Endothelial cell (in vitro differentiated cells): ENCODE measurements at regions not wholly inside any gene's neighbourhood (a gene's known extent, or its start where the extent isn't known, plus 50 kb on each side); places are given as distances from the start of the nearest gene placed in this dataset.
"Not testable (repeated sequence)": the region's sequence is repeated elsewhere in the genome, so short reads cannot be mapped to it uniquely, and the experiment has no call there.

ENCODE experiments used
- DNase-seq: peaks from one replicate; pipeline ENCODE4 v3.0.0; 2021; ENCODE audit warnings: low spot score
- H3K27ac Mint-ChIP-seq: one replicate; pipeline ENCODE4 v1.8.0; 2021; ENCODE audit warnings: mixed read lengths, inconsistent platforms; ENCODE audit not compliant: unreplicated experiment
- H3K27me3 Mint-ChIP-seq: one replicate; pipeline ENCODE4 v1.8.0; 2021; ENCODE audit warnings: mild to moderate bottlenecking, moderate library complexity, mixed read lengths, inconsistent platforms; ENCODE audit not compliant: unreplicated experiment
- H3K36me3 Mint-ChIP-seq: one replicate; pipeline ENCODE4 v1.8.0; 2021; ENCODE audit warnings: mild to moderate bottlenecking, low read depth, mixed read lengths, inconsistent platforms; ENCODE audit not compliant: unreplicated experiment
- H3K4me1 Mint-ChIP-seq: one replicate; pipeline ENCODE4 v1.8.0; 2021; ENCODE audit warnings: mild to moderate bottlenecking, mixed read lengths, inconsistent platforms; ENCODE audit not compliant: unreplicated experiment
- H3K4me3 Mint-ChIP-seq: one replicate; pipeline ENCODE4 v1.8.0; 2021; ENCODE audit warnings: mild to moderate bottlenecking, mixed read lengths, inconsistent platforms; ENCODE audit not compliant: unreplicated experiment
- H3K9me3 Mint-ChIP-seq: one replicate; pipeline ENCODE4 v1.8.0; 2021; ENCODE audit warnings: mixed read lengths, inconsistent platforms; ENCODE audit not compliant: unreplicated experiment

GRCh38 chr16:34609435-34609834 is 1150.0 kb downstream of the TP53TG3F start:
- not testable (repeated sequence) for H3K27ac Mint-ChIP-seq, H3K4me1 Mint-ChIP-seq, H3K4me3 Mint-ChIP-seq, DNase-seq, H3K27me3 Mint-ChIP-seq, H3K36me3 Mint-ChIP-seq
- H3K9me3 Mint-ChIP-seq: peaks cover 58% of the 10 kb centered on the region
